SK-N-SH (cell line): ENCODE measurements at regions not wholly inside any gene's neighbourhood (a gene's known extent, or its start where the extent isn't known, plus 50 kb on each side); places are given as distances from the start of the nearest gene placed in this dataset.

ENCODE experiments used
- RFX5 ChIP-seq: IDR thresholded peaks from 2 replicates; pipeline ENCODE4 v1.6.1; 2012; ENCODE audit warnings: mild to moderate bottlenecking, improper control_type of control experiment, low read length
- SMC3 ChIP-seq: IDR thresholded peaks from 2 replicates; pipeline ENCODE4 v1.6.1; 2012; ENCODE audit warnings: low read depth, low read length, improper control_type of control experiment

- TF ChIP-seq RFX5 = no peak
- TF ChIP-seq SMC3 = no peak
Measured at GRCh38 chr7:12939694-12940093, 252.3 kb downstream of the ARL4A start.
